ENCODE measurements at regions not wholly inside any gene's neighbourhood (a gene's known extent, or its start where the extent isn't known, plus 50 kb on each side); places are given as distances from the start of the nearest gene placed in this dataset.

- H3K79me1 ChIP-seq (ENCODE audit: low read depth in 1 of 2, low read length in 2 of 2), result no peaks in the 10 kb centered on the region
- no peak overlapping the region for H3K4ac ChIP-seq (ENCODE audit: low read depth, low read length)
- no peak overlapping the region for H3K56ac ChIP-seq (ENCODE audit: extremely low read depth, insufficient read depth, low read length)
- H2AK9ac ChIP-seq (replicated peaks; ENCODE audit: low read depth, low read length, poor library complexity), result no peak overlapping the region
- in situ Hi-C loops (cut with MboI; ENCODE audit: low sequenced_read_pairs) (no loop called here), dilution Hi-C loops (cut with HindIII; ENCODE audit: low sequenced_read_pairs, unreplicated experiment) (no loop called here), intact Hi-C loops (cut with micrococcal nuclease) (no loop called here)
- no peaks in the 10 kb centered on the region for H3K36me3 ChIP-seq (ENCODE audit: control insufficient read depth, insufficient read depth, low read length)
- ChIA-PET CTCF (no interaction called here), POLR2A (ENCODE audit: unreplicated experiment) (no interaction called here)
- H3K9ac ChIP-seq (ENCODE audit: low read depth, low read length), result no peak overlapping the region
- no TSS peak for BruUV-seq (replicated peaks)
- ATAC-seq (ENCODE audit: low read depth) (no peak), DNase-seq (no peak)
- H3K9me3 ChIP-seq (ENCODE audit: control insufficient read depth, insufficient read depth, low read length), result peaks cover 13% of the 10 kb centered on the region
- no peak overlapping the region for H3K27ac ChIP-seq (ENCODE audit: insufficient read depth, low read length)
- no peak overlapping the region for H2BK15ac ChIP-seq (ENCODE audit: low read depth, low read length)
- no peak overlapping the region for H4K8ac ChIP-seq (ENCODE audit: low read depth in 2 of 2, low read length in 2 of 2)
- H3K18ac ChIP-seq (ENCODE audit: low read depth, low read length), result no peak overlapping the region
- H4K20me1 ChIP-seq (ENCODE audit: insufficient read depth, low read length), result no peaks in the 10 kb centered on the region
- H3K4me1 ChIP-seq (ENCODE audit: control insufficient read depth, insufficient read depth, low read length), result no peaks in the 10 kb centered on the region
- no peak overlapping the region for H4K5ac ChIP-seq (ENCODE audit: low read depth, low read length)
- H2BK120ac ChIP-seq (ENCODE audit: low read depth, low read length), result no peak overlapping the region
- no peak overlapping the region for H3K23ac ChIP-seq (ENCODE audit: low read depth, low read length)
- H3K14ac ChIP-seq (replicated peaks; ENCODE audit: low read depth, low read length), result no peak overlapping the region
- no peaks in the 10 kb centered on the region for H3K9me1 ChIP-seq (ENCODE audit: insufficient read depth, low read length)
- H4K91ac ChIP-seq (ENCODE audit: insufficient read depth, low read depth, low read length), result no peak overlapping the region
- TF ChIP-seq RCOR1 (IDR thresholded peaks at IDR 0.05; ENCODE audit: insufficient replicate concordance, low read length), result no peak
- TF ChIP-seq CTCF (conservative IDR thresholded peaks at IDR 0.05; ENCODE audit: low read depth, low read length), result no peak
- H2BK5ac ChIP-seq (ENCODE audit: low read depth, low read length, poor library complexity, severe bottlenecking), result no peak overlapping the region
- H3K27me3 ChIP-seq (ENCODE audit: control insufficient read depth, insufficient read depth, low read length), result no peaks in the 10 kb centered on the region
- no peak overlapping the region for H2BK20ac ChIP-seq (ENCODE audit: low read depth, low read length)
- no peak overlapping the region for H3K4me3 ChIP-seq (ENCODE audit: insufficient read depth, low read depth, low read length)
- 0% methylated on average over 1 of the region's 5 CpGs; no CpG with 5 or more reads in 1 of the 2 experiments for whole genome bisulfite sequencing, 2 experiments (ENCODE audit: extremely low coverage in 2 of 2, insufficient read length in 1 of 2)
- no peak overlapping the region for H2AK5ac ChIP-seq (ENCODE audit: low read depth, low read length)
- H3K4me2 ChIP-seq (ENCODE audit: low read depth, low read length), result no peak overlapping the region
- H2AFZ ChIP-seq (replicated peaks; ENCODE audit: low read length, poor library complexity), result no peak overlapping the region
Measured at GRCh38 chr12:38113991-38114390, 202.6 kb upstream of the ALG10B start.
